ENCODE measurements at regions not wholly inside any gene's neighbourhood (a gene's known extent, or its start where the extent isn't known, plus 50 kb on each side); places are given as distances from the start of the nearest gene placed in this dataset.

GRCh38 chr10:8504499-8504898, 450.0 kb downstream of the GATA3 start:
- TF ChIP-seq MAX (IDR thresholded peaks at IDR 0.05): no peak
- no peak for TF ChIP-seq RAD21 (IDR thresholded peaks at IDR 0.05; ENCODE audit: low read depth)
- TF ChIP-seq CTCF (IDR thresholded peaks at IDR 0.05 in 2 of 3, conservative IDR thresholded peaks at IDR 0.05 in 1 of 3; ENCODE audit: borderline replicate concordance in 1 of 3, insufficient read depth in 1 of 3, low read depth in 2 of 3, low read length in 2 of 3): no peak
- no peak for TF ChIP-seq ELF1 (IDR thresholded peaks at IDR 0.05; ENCODE audit: borderline replicate concordance, low read depth)
- no peak for TF ChIP-seq TCF7L2 (IDR thresholded peaks at IDR 0.05; ENCODE audit: borderline replicate concordance, extremely low read depth, insufficient read depth, insufficient read length)
- no peak for TF ChIP-seq CBX3 (IDR thresholded peaks at IDR 0.05; ENCODE audit: low read depth)
- TF ChIP-seq YY1 (IDR thresholded peaks at IDR 0.05; ENCODE audit: extremely low read depth, insufficient replicate concordance, low read depth, low read length): no peak
- no peak for TF ChIP-seq ZBTB33 (IDR thresholded peaks at IDR 0.05; ENCODE audit: extremely low read depth, insufficient replicate concordance, low read length)
- no peak for TF ChIP-seq POLR2AphosphoS5 (IDR thresholded peaks at IDR 0.05; ENCODE audit: low read depth, low read length)
- ChIA-PET CTCF (no interaction called here), POLR2A (no interaction called here), RAD21 (ENCODE audit: low non-redundant PET in 1 of 2, low total read pairs in 2 of 2, uncharacterized antibody in 2 of 2, unreplicated experiment in 2 of 2) (no interaction called here)
- no peaks in the 10 kb centered on the region for H4K20me1 ChIP-seq (ENCODE audit: insufficient read depth)
- H3K9ac ChIP-seq (ENCODE audit: low read length): no peak overlapping the region
- H2AFZ ChIP-seq (ENCODE audit: low read depth, low read length, poor library complexity, severe bottlenecking): no peak overlapping the region
- H3K4me2 ChIP-seq (ENCODE audit: low read length): no peak overlapping the region
- DNase-seq (ENCODE audit: low read depth, low spot score) (no peak), ATAC-seq (no peak)
- no peaks in the 10 kb centered on the region for H3K79me2 ChIP-seq (ENCODE audit: insufficient read depth, low read length)
- no peaks in the 10 kb centered on the region for H3K9me2 ChIP-seq (ENCODE audit: insufficient read depth)
- H3K36me3 ChIP-seq (ENCODE audit: control insufficient read depth in 1 of 2, insufficient read depth in 2 of 2, low read length in 2 of 2): no peaks in the 10 kb centered on the region
- peaks cover 0 to 12% of the 10 kb centered on the region in 2 experiments; a peak in 2 of 4 replicates for H3K9me3 ChIP-seq (ENCODE audit: control insufficient read depth in 1 of 2, insufficient read depth in 1 of 2, low read depth in 1 of 2, low read length in 2 of 2)
- no TSS peak for BruUV-seq (replicated peaks)
- no peak overlapping the region for H3K4me3 ChIP-seq (replicated peaks in 1 of 2; ENCODE audit: low read depth in 1 of 2, low read length in 2 of 2)
- intact Hi-C loops (cut with micrococcal nuclease): no loop called here
- H3K27me3 ChIP-seq (ENCODE audit: insufficient read depth, low read length): no peaks in the 10 kb centered on the region
- H3K27ac ChIP-seq (ENCODE audit: low read depth, low read length): no peak overlapping the region
- no peaks in the 10 kb centered on the region for H3K4me1 ChIP-seq (ENCODE audit: control insufficient read depth in 1 of 2, insufficient read depth in 2 of 2, low read length in 2 of 2)

Data from HCT116 (cell line).